HFF-Myc (cell line): ENCODE measurements at regions not wholly inside any gene's neighbourhood (a gene's known extent, or its start where the extent isn't known, plus 50 kb on each side); places are given as distances from the start of the nearest gene placed in this dataset.

Source experiments
- DNase-seq: peaks from one replicate; pipeline ENCODE4 v3.0.0-alpha.2; 2011; ENCODE audit warnings: low read depth; ENCODE audit errors: extremely low read depth
- H3K4me3 ChIP-seq: replicated peaks from 2 replicates; pipeline ENCODE4 v1.5.1; 2011; ENCODE audit warnings: low read depth, mild to moderate bottlenecking, control low read depth, low read length
- CTCF ChIP-seq: IDR thresholded peaks from 2 replicates; pipeline ENCODE4 v1.5.1; 2012; ENCODE audit warnings: mild to moderate bottlenecking, low read depth, low read length, control low read depth; ENCODE audit errors: missing control alignments

- no peak for DNase-seq
- no peak overlapping the region for H3K4me3 ChIP-seq
- TF ChIP-seq CTCF = no peak
These were observed 79.4 kb upstream of the CADPS start for GRCh38 chr3:62954580-62954979.

GRCh38 chr3:62955126-62955525, 79.9 kb upstream of the CADPS start:
- no peak for DNase-seq
- TF ChIP-seq CTCF = no peak
- no peak overlapping the region for H3K4me3 ChIP-seq

GRCh38 chr3:62956411-62956810, 81.2 kb upstream of the CADPS start:
- no peak for DNase-seq
- H3K4me3 ChIP-seq = no peak overlapping the region
- TF ChIP-seq CTCF = no peak

- DNase-seq = no peak
- TF ChIP-seq CTCF = no peak
- H3K4me3 ChIP-seq = no peak overlapping the region
These were observed 86.8 kb upstream of the CADPS start for GRCh38 chr3:62961874-62962556.

GRCh38 chr3:62962714-62963113, 87.5 kb upstream of the CADPS start:
- no peak for TF ChIP-seq CTCF
- DNase-seq = no peak
- H3K4me3 ChIP-seq = no peak overlapping the region

GRCh38 chr3:62965311-62965710, 90.1 kb upstream of the CADPS start:
- no peak for DNase-seq
- H3K4me3 ChIP-seq = no peak overlapping the region
- no peak for TF ChIP-seq CTCF

- no peak for DNase-seq
- H3K4me3 ChIP-seq = no peak overlapping the region
- TF ChIP-seq CTCF = no peak
These were observed 92.9 kb upstream of the CADPS start for GRCh38 chr3:62968128-62968527.
